A673 (cell line): ENCODE measurements at regions not wholly inside any gene's neighbourhood (a gene's known extent, or its start where the extent isn't known, plus 50 kb on each side); places are given as distances from the start of the nearest gene placed in this dataset.

Experiments used
- BruUV-seq: library from RNA; stranded (reverse); fragments of 400-500 nt; replicated peaks from 2 replicates; lab custom pipeline; 2021; lab: Mats Ljungman, UMichigan
- CTCF ChIA-PET: fragments of 300-600 bp; sonication (Branson Sonifier 250); formaldehyde crosslinking; loops from one replicate; lab custom pipeline; 2022; ENCODE audit warnings: antibody characterized with exemption; lab: Charles Lee
- POLR2A ChIA-PET: fragments of 300-600 bp; sonication (Branson Sonifier 250); formaldehyde crosslinking; loops from one replicate; lab custom pipeline; 2022; ENCODE audit warnings: antibody characterized with exemption; ENCODE audit not compliant: low non-redundant PET; lab: Charles Lee
- DNase-seq: peaks from one replicate; pipeline ENCODE4 v3.0.0-alpha.2; 2015; ENCODE audit warnings: low spot score
- H3K27ac ChIP-seq: fragments of 200-600 bp; sonication (generic); 2 replicates; pipeline ENCODE4 v1.5.1; 2016; ENCODE audit warnings: mixed run types, low read depth, mild to moderate bottlenecking, mixed read lengths, antibody characterized with exemption, low read length; ENCODE audit not compliant: poor library complexity, severe bottlenecking
- H3K27me3 ChIP-seq: fragments of 200-600 bp; sonication (generic); replicated peaks from 2 replicates; pipeline ENCODE4 v1.6.1; 2017; ENCODE audit warnings: mixed run types, low read depth, mild to moderate bottlenecking, mixed read lengths, antibody characterized with exemption, low read length; ENCODE audit not compliant: insufficient read depth, poor library complexity
- H3K36me3 ChIP-seq: fragments of 200-600 bp; sonication (generic); 2 replicates; pipeline ENCODE4 v1.6.1; 2016; ENCODE audit warnings: mixed run types, mild to moderate bottlenecking, mixed read lengths, antibody characterized with exemption, low read length; ENCODE audit not compliant: insufficient read depth, poor library complexity, severe bottlenecking
- H3K4me1 ChIP-seq: fragments of 200-600 bp; sonication (generic); 2 replicates; pipeline ENCODE4 v1.6.1; 2017; ENCODE audit warnings: mixed run types, mild to moderate bottlenecking, mixed read lengths, antibody characterized with exemption, low read length; ENCODE audit not compliant: insufficient read depth, poor library complexity, severe bottlenecking
- H3K4me3 ChIP-seq: fragments of 200-600 bp; sonication (generic); 2 replicates; pipeline ENCODE4 v1.5.1; 2016; ENCODE audit warnings: low read depth, mixed run types, mild to moderate bottlenecking, mixed read lengths, low read length; ENCODE audit not compliant: poor library complexity, severe bottlenecking
- H3K9me3 ChIP-seq: fragments of 200-600 bp; sonication (generic); 2 replicates; pipeline ENCODE4 v1.6.1; 2016; ENCODE audit warnings: mixed run types, low read depth, mild to moderate bottlenecking, mixed read lengths, antibody characterized with exemption, low read length; ENCODE audit not compliant: poor library complexity, severe bottlenecking
- EZH2 ChIP-seq: fragments of 200-600 bp; sonication (generic); IDR thresholded peaks from 2 replicates; pipeline ENCODE4 v1.6.1; 2017; ENCODE audit warnings: borderline replicate concordance, low read depth, mild to moderate bottlenecking, mixed read lengths, antibody characterized with exemption, low read length; ENCODE audit not compliant: poor library complexity, severe bottlenecking
- intact Hi-C: fragments of 100-400 bp; cut with micrococcal nuclease; formaldehyde crosslinking; loops from one replicate; pipeline ENCODE4 v1.10.0; 2022; ENCODE audit not compliant: unreplicated experiment
- TF ChIP-seq, protein P1 (sequence below): fragments of 300-800, 200-600 bp; sonication (generic); conservative IDR thresholded peaks from 2 replicates; pipeline ENCODE4 v1.5.1; 2017; ENCODE audit warnings: low read depth, mild to moderate bottlenecking, antibody characterized with exemption, low read length, moderate library complexity, mixed read lengths

DNA sequence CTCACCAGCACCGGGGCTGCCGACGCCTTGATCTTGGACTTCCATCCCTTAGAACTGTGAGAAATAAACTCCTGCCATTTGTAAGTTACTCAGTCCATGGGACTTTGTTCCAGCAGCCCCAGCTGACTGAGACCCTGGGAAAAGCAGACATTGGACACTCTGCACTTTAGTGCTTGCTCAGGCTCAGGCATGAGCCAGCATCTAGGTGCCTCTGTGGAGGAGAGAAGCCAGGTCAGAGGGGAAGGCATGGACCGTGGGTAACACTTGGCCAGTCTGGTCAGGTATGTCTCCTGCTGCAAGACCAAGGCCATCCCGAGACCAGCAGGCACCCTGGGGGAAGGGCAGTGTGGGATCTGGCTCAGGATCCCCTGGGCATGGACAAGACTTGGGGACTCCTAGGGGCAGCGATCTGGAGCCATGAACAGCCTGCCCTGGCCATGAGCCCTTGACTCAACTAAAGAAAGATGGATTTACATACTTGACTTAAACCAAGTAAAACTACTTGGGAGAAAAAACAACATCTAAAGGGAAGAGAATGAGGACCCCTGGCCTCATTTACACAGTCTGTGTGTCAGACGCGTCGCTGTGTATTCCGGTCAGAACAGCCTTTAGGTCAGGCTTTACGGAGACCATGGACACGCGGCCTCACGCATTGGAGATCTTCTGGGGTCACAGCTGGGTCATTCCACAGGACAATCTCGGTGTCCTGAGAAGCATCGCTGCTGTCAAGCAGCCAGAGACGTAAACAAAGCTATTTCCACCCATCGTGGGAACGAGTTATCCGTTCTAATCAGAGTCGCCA, 497.1 kb downstream of the BRD1 start:
- TF ChIP-seq, protein P1, sequence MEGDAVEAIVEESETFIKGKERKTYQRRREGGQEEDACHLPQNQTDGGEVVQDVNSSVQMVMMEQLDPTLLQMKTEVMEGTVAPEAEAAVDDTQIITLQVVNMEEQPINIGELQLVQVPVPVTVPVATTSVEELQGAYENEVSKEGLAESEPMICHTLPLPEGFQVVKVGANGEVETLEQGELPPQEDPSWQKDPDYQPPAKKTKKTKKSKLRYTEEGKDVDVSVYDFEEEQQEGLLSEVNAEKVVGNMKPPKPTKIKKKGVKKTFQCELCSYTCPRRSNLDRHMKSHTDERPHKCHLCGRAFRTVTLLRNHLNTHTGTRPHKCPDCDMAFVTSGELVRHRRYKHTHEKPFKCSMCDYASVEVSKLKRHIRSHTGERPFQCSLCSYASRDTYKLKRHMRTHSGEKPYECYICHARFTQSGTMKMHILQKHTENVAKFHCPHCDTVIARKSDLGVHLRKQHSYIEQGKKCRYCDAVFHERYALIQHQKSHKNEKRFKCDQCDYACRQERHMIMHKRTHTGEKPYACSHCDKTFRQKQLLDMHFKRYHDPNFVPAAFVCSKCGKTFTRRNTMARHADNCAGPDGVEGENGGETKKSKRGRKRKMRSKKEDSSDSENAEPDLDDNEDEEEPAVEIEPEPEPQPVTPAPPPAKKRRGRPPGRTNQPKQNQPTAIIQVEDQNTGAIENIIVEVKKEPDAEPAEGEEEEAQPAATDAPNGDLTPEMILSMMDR = no peak
- no peak for TF ChIP-seq EZH2
- peaks cover 7% of the 10 kb centered on the region for H3K9me3 ChIP-seq
- ChIA-PET POLR2A (no interaction called here), CTCF (no interaction called here)
- no peak overlapping the region for H3K4me3 ChIP-seq
- H3K27me3 ChIP-seq = no peaks in the 10 kb centered on the region
- no TSS peak for BruUV-seq
- intact Hi-C loops = no loop called here
- DNase-seq = no peak
- H3K4me1 ChIP-seq = no peaks in the 10 kb centered on the region
- H3K27ac ChIP-seq = no peak overlapping the region
- no peaks in the 10 kb centered on the region for H3K36me3 ChIP-seq

DNA sequence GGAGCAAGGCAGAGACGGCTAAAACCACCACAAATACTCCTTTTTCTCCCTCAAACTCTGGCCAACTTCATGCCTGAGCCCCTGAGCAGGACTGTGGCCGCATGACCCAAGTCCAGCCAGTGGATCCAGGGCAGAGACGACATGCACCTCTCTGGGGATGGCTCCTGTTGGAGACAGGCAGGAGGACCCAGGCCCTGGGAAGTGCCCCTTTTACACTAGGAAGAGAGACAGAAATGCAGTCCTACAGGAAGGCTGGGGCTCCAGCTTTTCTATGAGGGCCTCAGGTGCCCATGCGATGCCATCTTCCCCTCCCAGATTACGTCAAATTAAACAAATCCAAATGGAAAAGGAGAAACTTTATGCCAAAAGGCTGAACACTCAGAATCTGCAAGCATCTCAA, 498.0 kb downstream of the BRD1 start:
- no peak overlapping the region for H3K27ac ChIP-seq
- no peaks in the 10 kb centered on the region for H3K27me3 ChIP-seq
- BruUV-seq = no TSS peak
- intact Hi-C loops = no loop called here
- ChIA-PET POLR2A (no interaction called here), CTCF (no interaction called here)
- H3K4me3 ChIP-seq = no peak overlapping the region
- peaks cover 7% of the 10 kb centered on the region for H3K9me3 ChIP-seq
- H3K4me1 ChIP-seq = no peaks in the 10 kb centered on the region
- DNase-seq = no peak
- no peak for TF ChIP-seq EZH2
- TF ChIP-seq, protein P1 = no peak
- H3K36me3 ChIP-seq = no peaks in the 10 kb centered on the region

DNA sequence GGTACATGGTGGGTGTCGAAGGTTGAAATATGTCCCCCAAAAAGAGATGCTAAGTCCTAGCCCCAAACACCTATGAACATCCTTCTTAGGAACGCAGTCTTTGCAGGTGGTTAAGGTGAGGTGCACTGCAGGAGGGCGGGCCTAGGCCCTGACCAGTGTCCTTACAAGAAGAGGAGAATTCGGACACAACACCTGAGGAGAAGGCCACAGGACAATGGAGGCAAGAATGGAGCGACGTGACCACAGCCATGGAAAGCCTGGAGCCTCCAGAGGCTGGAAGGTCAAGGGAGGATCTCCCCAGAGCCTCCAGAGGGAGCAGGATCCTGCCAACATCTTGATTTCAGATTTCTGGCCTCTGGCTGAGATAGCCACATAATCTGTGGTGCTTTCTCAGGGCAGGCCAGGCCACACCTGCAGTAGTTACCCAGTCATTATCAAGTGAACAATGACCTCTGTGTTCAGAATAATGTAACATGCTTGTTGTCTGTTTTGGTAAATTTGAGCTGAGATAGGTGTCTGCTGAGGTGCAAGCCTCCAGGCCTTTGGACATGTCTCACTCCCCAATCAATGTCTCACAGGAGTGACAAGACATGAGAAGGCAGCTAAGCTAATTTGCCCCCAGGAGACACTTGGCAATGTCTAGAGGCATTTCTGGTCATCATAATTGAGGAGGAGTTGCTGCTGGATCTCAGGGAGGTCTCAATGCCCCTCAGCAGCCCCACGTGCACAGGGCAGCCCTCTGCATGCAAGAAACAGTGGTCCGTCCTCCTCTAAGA, 498.9 kb downstream of the BRD1 start:
- Histone ChIP-seq H3K4me1 (no peaks in the 10 kb centered on the region), H3K4me3 (no peak overlapping the region), H3K27ac (no peak overlapping the region), H3K36me3 (no peaks in the 10 kb centered on the region), H3K9me3 (peaks cover 7% of the 10 kb centered on the region), H3K27me3 (no peaks in the 10 kb centered on the region)
- CTCF ChIA-PET = no interaction called here
- POLR2A ChIA-PET = no interaction called here
- TF ChIP-seq, protein P1 = no peak
- TF ChIP-seq EZH2 = no peak
- no peak for DNase-seq
- intact Hi-C loops = no loop called here
- BruUV-seq = no TSS peak
